Left forelimb (tissue), 1 donor: ENCODE measurements at regions not wholly inside any gene's neighbourhood (a gene's known extent, or its start where the extent isn't known, plus 50 kb on each side); places are given as distances from the start of the nearest gene placed in this dataset.
A peak's percentile ranks its signal among the peaks of the same experiment; 100 is the strongest.
"Not testable (repeated sequence)": the region's sequence is repeated elsewhere in the genome, so short reads cannot be mapped to it uniquely, and the experiment has no call there.

Source experiments
- DNase-seq: peaks from one replicate; pipeline ENCODE4 v3.0.0-alpha.2; 2018; ENCODE audit warnings: low spot score

DNA sequence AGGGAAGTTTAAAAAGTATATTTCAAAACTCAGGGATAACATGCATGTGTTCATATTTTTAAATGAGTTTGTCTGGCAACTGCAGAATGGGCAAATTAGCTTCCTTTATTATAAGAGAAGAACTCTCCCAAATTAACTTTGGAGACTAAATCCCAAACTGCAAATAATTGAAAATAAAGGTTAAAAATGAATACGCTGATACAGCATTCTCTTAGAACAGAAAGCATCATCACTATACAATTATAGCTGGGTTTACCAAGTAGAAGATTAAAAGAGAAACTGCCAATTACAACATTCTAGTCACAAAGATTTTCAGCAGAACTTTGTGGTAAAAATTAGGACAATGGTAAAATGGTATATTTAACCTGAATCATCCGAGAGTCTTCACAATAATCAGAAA, 73.3 kb downstream of the OLFM4 start:
- DNase-seq = no peak

DNA sequence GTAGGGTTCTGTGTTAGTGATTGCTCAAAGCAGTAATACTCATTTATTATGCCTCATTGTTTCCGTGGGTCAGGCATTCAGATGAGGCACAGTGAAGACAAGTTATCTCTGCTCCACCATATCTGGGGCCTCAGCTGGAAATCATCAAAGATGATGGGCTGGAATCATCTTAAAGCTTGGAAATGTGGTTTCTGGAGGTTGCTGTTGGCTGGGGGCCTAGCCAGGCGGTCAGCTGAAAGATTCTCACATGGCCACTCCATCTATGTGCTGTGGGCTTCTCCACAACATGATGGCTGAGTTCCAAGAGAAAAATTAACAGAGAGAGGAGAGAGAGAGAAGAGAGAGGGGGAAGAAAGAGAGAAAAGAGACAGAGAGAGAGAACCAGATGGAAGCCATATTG, 75.5 kb downstream of the OLFM4 start:
- no peak for DNase-seq

DNA sequence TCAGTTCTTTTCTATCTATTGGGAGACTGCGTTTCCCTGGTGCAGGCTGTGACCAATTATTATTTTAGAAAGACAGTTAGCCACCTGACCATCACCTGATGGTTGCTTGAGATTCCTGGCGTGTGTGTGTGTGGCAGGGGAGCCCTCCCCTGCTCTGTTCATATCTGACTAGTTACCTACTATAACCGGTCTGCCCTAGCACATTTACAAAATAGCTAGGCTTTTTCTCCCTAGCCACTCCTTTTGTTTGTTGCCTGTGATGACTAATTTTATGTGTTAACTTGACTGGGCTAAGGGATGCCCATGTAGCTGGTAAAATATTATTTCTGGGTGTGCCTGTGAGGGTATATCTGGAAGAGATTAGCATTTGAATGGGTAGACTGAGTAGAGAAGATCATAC, 76.9 kb downstream of the OLFM4 start:
- DNase-seq = no peak

DNA sequence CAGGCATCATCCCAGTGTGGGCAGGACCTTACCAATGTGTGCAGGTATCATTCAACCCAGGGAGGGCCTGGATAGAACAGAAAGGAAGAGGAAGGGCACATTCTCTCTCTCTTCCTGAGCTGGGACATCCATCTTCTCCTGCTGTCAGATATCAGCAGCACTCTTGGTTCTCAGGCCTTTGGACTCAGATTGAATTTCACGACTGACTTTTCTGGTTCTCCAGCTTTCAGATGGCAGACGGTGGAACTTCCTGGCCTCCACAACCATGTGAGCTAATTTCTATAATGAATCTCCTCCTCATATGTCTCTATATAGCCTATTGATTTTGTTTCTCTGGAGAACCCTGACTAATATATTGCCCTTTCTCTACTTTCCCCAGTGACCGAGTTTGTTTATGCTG, 77.3 kb downstream of the OLFM4 start:
- DNase-seq = no peak

DNA sequence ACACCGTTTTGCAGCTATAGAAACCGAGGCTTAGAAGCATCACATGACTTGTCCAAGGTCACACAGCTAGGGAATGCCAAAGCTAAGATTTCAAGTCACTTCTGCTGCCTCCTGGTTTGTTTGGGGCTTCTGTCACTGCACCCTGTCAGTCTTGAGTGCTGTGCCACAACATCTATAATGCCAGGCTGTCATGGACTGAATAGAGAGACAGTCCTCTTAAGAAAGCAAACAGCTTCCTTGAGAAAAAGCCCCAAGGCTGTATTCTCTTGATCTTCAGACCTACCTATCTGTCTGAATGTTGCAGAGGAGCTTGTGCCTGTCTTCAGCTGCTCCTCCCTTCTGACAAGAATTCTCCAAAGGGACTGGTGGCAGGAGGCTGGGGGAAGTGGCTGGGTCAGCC, 81.6 kb downstream of the OLFM4 start:
- no peak for DNase-seq

DNA sequence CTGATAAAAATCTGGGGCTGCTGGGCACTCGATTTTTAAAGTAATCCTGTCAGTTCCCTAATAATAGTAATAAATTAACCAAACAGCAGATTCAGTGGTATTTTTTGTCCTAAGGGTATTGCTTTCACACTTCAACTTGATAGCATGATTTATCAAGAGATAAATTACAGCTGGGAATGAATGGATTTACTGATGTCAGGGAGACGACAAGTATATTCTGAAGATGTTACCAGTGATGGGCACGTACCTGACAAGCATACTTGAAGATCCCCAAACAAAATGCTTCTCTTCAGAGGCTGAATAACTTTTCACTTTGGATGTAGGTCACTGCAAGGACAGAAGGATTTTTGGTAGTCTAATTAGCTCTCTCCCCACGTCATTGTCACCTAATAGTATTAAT, 82.0 kb downstream of the OLFM4 start:
- no peak for DNase-seq

DNA sequence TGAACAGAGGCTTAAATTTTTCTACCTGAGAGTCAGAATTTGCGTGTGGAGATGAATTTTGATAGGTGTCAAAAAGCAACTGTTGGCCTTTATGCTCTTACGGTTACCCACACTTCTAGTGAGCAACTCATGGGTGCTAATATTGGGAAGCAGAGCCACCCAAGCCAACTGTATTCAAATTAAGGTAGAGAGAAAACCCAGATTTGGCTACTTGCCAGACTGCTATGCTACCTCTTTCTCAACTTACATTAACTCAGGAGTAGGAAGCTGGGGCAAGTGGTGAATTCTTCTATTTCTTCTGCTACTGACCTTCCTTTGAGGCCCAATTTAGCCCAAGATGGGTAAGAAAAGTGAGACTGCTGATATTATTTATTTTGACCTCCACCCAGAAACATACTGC, 83.9 kb downstream of the OLFM4 start:
- no peak for DNase-seq

DNA sequence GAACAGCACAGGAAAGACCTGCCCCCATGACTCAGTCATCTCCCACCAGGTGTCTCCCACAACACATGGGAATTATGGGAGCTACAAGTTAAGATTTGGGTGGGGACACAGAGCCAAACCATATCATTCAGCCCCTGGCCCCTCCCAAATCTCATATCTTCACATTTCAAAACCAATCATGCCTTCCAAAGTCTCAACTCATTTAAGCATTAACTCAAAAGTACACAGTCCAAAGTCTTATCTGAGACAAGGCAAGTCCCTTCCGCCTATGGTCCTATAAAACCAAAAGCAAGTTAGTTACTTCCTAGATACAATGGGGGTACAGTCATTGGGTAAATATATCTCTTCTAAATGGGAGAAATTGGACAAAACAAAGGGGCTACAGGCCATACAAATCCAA, 88.4 kb downstream of the OLFM4 start:
- DNase-seq = not testable (repeated sequence)

DNA sequence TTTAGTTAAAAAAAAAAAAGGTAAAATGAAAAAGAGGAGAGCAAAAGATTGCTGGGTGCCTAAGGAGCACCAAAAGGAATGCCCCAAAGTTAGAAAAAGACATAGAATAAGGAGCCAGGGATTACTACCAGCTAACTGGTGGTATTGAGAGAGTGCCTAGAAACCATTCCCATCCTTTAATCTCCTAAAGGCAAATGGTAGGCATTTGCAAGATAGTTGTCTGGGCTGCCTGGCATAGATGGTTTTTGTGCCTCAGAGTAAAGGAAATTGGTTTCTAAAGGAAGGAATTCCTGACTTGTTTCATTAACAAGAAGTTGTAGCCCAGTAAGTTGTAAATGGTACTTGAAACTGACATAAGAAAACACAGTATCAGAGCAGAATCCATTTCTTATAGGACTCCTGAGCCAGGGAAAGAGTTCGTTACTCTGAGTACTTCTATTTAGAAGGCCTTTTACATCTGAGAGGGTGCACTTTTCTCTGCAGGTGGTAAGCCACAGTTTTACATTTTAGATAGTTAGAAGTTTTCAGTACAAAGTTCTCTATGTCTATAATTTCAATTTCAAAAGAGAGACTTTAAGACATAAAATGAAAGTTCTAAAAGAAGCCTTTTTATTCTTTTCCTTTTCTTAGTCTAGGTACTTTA, 92.6 kb downstream of the OLFM4 start:
- DNase-seq = no peak

DNA sequence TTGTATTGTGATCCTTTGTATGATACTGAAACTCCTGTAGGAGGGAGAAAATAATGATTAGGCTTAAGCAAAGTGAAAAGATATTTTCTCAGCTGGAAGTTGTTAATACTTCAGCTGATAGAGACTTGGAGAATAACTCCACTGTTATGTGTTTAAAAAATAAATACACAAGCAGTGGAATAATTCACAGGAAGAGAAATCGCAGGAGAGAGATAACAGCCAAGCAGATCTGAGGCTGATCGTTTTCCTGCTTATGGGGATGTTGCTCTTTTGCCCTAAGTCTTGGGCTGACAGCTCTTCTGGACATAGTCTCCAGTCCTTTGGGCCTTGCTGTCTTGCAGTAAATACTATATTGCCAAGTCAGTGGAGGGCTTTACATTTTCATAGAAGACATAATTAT, 93.3 kb downstream of the OLFM4 start:
- DNase-seq = no peak

DNA sequence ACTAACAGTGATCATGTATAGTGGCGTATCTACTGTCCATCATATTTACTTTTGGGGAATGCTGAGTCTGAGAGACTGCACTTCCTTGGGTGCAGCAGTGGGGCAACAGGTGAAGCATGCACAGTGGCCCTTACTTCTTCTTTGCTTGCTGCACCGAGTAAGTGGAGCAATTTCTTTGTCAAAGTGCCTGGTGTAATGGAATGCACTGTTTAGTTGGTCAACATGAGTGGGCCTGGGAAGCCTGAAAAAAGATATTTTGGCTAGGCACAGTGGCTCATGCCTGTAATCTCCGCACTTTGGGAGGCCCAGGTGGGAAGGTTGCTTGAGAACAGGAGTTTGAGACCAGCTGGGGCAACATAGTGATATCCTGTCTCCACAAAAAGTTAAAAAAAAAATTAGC, 94.9 kb downstream of the OLFM4 start:
- no peak for DNase-seq

DNA sequence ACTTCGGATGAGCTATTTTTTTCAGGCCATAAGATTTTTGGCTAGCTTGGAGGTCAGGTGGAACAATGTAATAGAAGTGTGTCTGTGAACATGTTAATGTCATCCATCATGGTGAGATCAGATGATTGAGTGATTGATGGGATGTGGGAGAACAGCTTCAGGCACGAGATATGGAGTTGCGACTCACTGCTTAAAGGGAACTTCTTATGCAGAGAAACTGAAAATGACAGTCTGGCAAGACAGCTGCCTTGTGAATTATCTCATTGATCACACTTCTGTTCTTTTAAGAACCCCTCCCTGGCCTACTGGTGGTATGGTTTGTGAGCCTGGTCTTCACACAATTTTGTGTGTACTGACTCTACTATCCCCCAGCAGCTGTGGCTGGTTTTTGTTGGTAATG, 96.0 kb downstream of the OLFM4 start:
- no peak for DNase-seq

DNA sequence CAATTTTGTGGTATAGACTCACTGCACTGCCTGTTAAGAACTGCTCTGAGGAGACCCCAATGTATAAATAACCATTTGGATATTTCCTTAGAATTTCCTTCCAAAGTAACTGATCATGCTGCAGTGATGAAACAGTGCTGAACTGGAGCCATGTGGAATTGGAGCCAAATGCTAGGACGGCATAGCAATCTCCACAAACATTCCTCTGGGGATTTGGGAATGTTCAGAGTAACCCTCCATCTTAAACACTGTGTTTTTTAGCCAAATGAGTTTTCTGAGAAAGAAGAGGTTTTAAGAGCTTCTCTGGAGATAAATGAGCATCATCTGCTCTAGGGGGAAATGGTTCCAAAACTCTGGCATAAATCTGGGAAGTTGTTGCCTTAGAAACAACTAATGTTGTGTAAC, 98.2 kb downstream of the OLFM4 start:
- DNase-seq = peak; percentile 71

DNA sequence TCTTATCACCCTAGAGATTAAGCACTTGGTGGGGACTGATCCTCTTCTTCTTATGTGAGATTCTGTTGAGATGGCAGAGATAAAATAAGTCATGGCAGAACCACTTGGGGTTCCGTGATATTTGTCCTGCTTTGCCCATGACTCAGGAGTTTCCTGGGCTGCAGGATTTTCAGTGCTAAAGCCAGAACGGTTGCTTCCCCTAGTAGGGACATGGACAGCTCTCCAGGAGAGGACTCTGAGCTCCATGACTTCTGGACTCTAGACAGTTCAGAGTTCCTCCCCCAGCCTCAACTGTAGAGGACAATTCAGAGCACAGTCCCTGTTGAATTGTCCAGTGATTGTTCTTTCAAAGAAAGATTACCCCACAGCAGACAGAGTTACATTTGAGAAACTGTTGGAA, 98.8 kb downstream of the OLFM4 start:
- no peak for DNase-seq

DNA sequence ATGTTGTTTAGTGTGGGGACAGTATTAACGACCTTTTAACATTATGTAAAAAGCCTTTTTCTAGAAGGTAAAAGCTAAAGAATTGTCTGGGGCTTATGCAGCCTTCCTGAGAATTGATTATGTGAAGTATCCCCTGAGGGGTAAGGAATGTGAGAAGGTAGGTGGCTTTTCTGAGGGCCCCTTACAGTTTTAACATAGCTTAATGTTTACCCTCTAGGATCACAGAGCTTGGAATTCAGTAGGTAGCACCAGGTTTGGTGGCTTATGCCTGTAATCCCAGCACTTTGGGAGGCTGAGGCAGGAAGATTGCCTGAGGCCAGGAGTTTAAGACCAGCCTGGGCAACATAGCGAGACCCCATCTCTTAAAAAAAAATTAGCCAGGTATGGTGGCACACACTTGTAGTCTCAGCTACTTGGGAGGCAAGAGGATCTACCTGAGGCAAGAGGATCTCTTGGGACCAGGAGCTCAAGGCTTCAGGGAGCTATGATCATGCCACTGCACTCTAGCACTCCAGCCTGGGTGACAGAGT, 101.3 kb downstream of the OLFM4 start:
- no peak for DNase-seq

DNA sequence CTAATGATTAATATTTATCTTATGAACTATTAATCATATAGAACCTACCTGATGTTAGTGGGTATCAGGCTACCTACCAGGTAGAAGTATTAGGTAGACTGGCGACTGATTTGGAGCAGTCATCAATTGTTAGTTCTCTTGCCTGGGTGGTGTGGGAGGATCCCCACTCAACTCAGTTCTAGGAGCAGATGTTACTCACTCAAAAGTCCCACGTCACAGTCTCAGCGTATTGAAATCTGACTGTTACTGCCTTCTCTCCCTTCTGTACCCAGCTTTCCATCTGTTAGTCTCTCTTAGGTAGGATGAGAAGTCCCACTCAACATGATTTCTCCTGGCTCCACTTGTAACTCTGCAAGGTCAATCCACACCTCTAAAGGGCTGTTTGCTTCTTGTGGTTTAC, 102.7 kb downstream of the OLFM4 start:
- no peak for DNase-seq

DNA sequence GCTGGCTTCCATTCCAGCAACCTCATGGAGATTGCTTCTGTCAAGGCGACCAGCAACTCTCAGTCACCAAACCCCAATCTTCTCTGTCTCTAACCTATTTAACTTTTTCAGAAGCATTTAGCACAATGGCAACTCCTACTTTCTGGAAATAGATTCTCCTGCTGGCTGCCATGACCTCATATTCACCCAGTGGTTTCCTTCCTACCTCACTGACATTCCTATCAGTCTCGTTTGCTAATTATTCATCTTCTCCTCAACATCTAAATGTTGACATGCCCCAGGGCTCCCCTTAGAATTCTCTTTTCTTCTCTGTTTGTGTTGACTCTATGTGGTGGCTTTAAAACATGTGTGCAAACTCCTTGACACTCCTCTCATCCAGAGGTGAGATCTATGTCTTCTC, 106.7 kb downstream of the OLFM4 start:
- no peak for DNase-seq

DNA sequence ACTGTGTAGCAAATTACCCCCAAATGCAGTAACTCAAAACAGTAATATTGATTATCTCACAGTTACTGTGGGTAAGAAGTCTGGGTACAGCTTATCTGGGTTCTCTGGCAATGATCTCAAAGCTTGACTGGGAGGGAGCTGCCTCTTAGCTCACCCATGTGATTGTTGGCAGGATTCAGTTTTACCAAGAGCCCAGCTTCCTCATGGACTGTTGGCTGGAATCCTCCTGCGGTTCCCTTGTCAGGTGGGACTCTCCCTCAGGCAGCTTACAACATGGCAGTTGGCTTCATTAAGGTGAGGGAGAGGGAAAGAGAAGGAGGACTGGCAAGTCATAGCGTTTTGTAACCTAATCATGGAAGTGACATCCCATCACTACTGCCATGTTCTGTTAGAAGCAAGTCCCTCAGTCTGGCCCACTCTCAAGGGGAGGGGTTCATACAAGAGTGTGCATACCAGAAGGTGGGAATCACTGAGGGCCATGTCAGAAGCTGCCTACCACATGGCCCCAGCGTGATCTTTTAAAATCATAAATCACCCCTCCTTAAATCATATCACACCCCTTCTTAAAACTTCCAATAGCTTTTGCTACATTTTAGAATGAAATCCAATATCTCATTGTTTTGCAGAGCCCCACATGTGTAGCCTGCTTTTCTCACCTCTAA, 108.1 kb downstream of the OLFM4 start:
- no peak for DNase-seq

DNA sequence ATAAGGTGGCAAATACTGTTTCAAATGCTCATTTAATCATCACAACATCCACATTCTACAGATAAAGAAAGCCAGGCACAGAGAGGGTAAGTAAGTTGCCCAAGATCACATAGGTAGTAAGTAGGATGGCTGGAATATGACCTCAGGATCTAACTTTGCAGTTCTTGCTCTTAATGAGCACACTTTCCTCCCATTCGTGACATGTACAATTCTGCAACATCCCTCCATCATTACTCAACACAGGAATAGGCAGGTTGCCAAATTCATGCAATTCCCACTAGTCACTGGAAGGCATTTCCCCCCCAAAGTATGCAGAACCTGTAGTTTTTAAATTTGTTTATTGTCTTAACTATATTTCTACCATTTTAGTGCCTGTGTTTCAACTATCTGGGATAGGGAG, 109.2 kb downstream of the OLFM4 start:
- DNase-seq = no peak

DNA sequence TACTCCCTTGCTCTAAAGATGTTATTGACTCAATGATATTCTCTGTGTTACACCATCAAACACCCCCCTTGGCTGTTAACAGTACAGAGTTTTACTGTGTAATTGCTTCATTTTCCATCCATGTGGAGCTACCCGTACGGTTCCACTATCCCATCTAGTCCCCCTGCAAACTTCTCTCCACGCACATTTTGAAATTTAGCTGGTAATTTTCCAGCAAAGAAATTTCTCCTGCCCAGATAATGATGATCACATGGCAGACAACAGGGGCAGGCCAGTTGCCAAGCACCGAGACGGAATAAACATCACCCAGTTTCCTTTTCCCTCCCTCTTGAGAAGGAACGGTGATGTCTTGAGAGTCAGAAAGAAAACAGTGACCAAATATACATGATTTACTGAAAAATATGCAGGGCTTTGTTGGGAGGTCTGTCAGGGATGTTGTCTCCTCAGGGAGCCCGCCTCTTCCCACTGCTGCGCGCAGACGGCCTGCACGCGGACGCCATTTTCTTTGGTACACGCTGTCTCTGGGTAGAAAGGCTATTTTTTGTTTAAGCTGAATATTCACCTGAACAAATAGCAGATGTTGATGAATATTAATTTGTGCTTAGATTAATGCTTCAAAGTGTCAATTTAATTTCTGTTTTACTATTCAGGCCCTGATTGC, 109.9 kb downstream of the OLFM4 start:
- no peak for DNase-seq

DNA sequence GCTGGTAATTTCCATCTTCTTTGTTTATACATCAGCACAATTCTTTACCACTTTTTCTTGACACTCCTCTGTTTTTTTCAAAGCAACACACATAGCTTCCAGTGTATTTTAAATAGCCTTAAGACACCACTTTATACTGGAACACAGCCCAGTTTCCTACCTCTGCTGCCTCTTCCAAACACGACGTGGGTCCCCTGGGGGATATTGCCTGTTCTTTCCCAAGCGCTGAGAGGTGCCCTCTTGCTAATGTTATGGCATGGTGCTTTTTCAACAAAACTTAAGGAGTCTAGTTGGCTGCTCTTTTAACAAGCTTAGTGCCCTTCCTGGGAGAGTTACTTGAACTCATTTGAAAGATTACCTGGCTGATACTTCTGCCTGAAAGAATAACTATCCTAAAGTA, 112.7 kb downstream of the OLFM4 start:
- DNase-seq = no peak

DNA sequence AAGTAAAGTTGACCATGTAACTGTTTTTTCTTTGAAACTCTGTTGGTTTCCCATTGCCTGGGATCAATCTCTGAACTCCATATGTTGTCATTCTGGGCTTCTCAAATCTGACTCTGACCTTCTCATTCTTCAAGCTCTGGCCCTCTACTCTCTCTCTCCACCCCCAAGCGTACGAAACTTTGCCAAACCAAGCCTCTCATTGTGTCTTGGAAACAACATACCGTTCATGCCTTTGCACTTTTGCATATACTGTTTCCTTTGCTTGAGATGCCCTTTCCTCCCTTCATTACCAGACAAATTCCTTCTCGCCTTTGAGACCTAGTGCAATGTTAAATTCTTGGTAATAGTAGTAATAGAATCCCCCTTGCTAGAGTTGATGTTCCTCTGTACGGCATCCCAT, 113.7 kb downstream of the OLFM4 start:
- DNase-seq = no peak

DNA sequence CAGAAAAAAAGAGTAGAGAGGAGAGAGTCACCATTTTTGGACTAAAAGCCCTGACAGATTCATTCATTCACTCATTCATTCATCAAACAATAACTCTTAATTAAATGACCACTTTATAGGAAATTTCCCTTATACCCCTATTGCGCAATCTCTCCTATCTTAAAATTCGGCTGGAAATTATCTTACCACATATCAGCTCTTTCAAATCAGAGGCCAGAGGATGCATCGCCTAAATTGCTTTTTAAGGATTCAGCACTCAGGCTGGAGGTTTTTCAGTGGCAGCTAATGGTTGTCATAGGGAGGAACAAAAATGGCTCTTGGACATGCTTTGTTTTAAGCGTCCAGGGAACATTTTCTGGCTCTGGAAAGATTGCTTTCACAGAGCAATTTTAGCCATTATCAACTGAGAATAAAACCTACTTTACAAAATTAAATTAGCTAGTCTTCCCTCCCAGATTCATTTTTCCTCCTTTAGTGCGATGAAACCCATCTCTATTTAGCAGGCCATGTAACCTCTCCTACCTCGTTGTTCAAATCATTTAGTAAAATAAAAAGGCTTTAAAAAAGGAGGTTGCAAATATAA, 115.2 kb downstream of the OLFM4 start:
- DNase-seq = no peak
